LNCaP clone FGC (cell line): ENCODE measurements at regions not wholly inside any gene's neighbourhood (a gene's known extent, or its start where the extent isn't known, plus 50 kb on each side); places are given as distances from the start of the nearest gene placed in this dataset.

Source experiments
- DNase-seq: peaks from one replicate; pipeline ENCODE4 v3.0.0-alpha.2; 2011; ENCODE audit warnings: low read depth
- H3K4me3 ChIP-seq: 2 replicates; pipeline ENCODE4 v1.5.1; 2011; ENCODE audit warnings: mild to moderate bottlenecking, low read depth, low read length, control low read depth
- CTCF ChIP-seq: IDR thresholded peaks from 2 replicates; pipeline ENCODE4 v1.5.1; 2012; ENCODE audit warnings: mild to moderate bottlenecking; ENCODE audit not compliant: control insufficient read depth, insufficient read depth; ENCODE audit errors: extremely low read depth

DNA sequence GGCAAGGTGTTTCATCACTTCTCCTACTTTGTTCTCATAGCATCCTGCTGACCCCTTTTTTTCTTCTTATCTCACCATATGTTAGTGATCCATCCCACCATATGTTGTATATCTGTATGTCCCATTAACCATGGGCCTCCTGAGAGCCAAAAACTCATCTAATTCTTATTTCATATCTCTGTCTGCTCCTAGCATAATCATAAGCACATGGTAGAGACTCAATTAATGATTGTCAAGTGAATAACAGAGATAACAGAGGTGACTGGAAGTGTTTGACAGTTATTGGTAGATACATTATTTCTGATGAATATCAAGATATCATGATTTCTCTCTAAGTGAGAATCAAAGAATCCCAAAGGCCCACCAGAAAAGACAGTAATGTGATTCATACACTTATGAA, 138.1 kb upstream of the MPPED2 start:
- H3K4me3 ChIP-seq = no peak overlapping the region
- no peak for DNase-seq
- TF ChIP-seq CTCF = no peak

DNA sequence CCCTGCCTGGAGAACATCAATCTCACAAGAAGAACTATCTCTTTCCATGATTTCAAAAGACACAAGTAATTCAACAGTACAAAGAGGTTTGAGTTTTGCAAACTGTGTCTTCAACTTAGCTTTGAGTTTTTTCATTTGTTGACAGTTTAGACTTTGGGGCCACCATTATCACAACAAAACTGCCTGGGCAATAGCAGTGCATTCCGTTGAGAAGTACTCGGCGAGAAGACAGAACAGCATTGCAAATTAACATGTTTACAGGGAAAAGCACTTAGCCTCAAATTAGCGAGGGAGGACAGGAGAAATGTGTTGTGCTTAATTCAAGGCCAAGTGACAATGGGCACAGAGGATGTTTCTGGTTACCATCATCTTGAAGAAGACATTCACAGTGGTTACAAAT, 133.2 kb upstream of the MPPED2 start:
- no peak for DNase-seq
- no peak for TF ChIP-seq CTCF
- no peak overlapping the region for H3K4me3 ChIP-seq

GRCh38 chr11:30717641-30718040, 131.5 kb upstream of the MPPED2 start:
- TF ChIP-seq CTCF = no peak
- no peak for DNase-seq
- H3K4me3 ChIP-seq = no peak overlapping the region

GRCh38 chr11:30717009-30717408, 130.9 kb upstream of the MPPED2 start:
- H3K4me3 ChIP-seq = no peak overlapping the region
- TF ChIP-seq CTCF = no peak
- DNase-seq = no peak

GRCh38 chr11:30712749-30713148, 126.6 kb upstream of the MPPED2 start:
- no peak for TF ChIP-seq CTCF
- no peak overlapping the region for H3K4me3 ChIP-seq
- no peak for DNase-seq

GRCh38 chr11:30710221-30710620, 124.1 kb upstream of the MPPED2 start:
- DNase-seq = peak; percentile 17
- no peak overlapping the region for H3K4me3 ChIP-seq
- no peak for TF ChIP-seq CTCF

- H3K4me3 ChIP-seq = no peak overlapping the region
- TF ChIP-seq CTCF = no peak
- no peak for DNase-seq
Observed at GRCh38 chr11:30707110-30707509, 121.0 kb upstream of the MPPED2 start.
